AG04450 (cell line): ENCODE measurements at regions not wholly inside any gene's neighbourhood (a gene's known extent, or its start where the extent isn't known, plus 50 kb on each side); places are given as distances from the start of the nearest gene placed in this dataset.

Experiments used
- CTCF ChIA-PET: fragments of 300-600, 350-600 bp; formaldehyde crosslinking; extraction: SDS; loops from one replicate; lab custom pipeline; 2022; ENCODE audit warnings: antibody characterized with exemption, inconsistent platforms; lab: Charles Lee
- POLR2A ChIA-PET: fragments of 350-600 bp; formaldehyde crosslinking; extraction: SDS; loops from one replicate; lab custom pipeline; 2021; ENCODE audit warnings: antibody characterized with exemption, inconsistent platforms; lab: Yijun Ruan, JAX
- DNase-seq: peaks from one replicate; pipeline ENCODE4 v3.0.0-alpha.2; 2011; ENCODE audit warnings: low read depth, low spot score
- H3K27ac ChIP-seq: one replicate; pipeline ENCODE4 v1.5.1; 2012; ENCODE audit warnings: low read depth, low read length, control low read depth
- H3K27me3 ChIP-seq: one replicate; pipeline ENCODE4 v1.6.0; 2012; ENCODE audit warnings: low read length; ENCODE audit not compliant: control insufficient read depth, insufficient read depth
- H3K4me3 ChIP-seq: 2 replicates; pipeline ENCODE4 v1.5.1; 2011; ENCODE audit warnings: mild to moderate bottlenecking, low read depth, low read length, control low read depth
- H3K9me3 ChIP-seq: 2 replicates; pipeline ENCODE4 v1.5.1; 2012; ENCODE audit warnings: low read length; ENCODE audit not compliant: control insufficient read depth, insufficient read depth
- TF ChIP-seq, protein P1 (sequence below): IDR thresholded peaks from 2 replicates; pipeline ENCODE4 v1.5.1; 2011; ENCODE audit warnings: low read depth, low read length, control low read depth, inconsistent platforms

GRCh38 chr2:240299710-240300068 is 135.8 kb upstream of the GPC1 start:
- Histone ChIP-seq H3K4me3 (no peak overlapping the region), H3K27me3 (peaks cover 14% of the 10 kb centered on the region), H3K9me3 (no peaks in the 10 kb centered on the region; the same call in 1 of the 2 replicates), H3K27ac (no peak overlapping the region)
- TF ChIP-seq, protein P1, sequence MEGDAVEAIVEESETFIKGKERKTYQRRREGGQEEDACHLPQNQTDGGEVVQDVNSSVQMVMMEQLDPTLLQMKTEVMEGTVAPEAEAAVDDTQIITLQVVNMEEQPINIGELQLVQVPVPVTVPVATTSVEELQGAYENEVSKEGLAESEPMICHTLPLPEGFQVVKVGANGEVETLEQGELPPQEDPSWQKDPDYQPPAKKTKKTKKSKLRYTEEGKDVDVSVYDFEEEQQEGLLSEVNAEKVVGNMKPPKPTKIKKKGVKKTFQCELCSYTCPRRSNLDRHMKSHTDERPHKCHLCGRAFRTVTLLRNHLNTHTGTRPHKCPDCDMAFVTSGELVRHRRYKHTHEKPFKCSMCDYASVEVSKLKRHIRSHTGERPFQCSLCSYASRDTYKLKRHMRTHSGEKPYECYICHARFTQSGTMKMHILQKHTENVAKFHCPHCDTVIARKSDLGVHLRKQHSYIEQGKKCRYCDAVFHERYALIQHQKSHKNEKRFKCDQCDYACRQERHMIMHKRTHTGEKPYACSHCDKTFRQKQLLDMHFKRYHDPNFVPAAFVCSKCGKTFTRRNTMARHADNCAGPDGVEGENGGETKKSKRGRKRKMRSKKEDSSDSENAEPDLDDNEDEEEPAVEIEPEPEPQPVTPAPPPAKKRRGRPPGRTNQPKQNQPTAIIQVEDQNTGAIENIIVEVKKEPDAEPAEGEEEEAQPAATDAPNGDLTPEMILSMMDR, result no peak
- ChIA-PET POLR2A (no interaction called here), CTCF (no interaction called here)
- DNase-seq, result no peak

DNA sequence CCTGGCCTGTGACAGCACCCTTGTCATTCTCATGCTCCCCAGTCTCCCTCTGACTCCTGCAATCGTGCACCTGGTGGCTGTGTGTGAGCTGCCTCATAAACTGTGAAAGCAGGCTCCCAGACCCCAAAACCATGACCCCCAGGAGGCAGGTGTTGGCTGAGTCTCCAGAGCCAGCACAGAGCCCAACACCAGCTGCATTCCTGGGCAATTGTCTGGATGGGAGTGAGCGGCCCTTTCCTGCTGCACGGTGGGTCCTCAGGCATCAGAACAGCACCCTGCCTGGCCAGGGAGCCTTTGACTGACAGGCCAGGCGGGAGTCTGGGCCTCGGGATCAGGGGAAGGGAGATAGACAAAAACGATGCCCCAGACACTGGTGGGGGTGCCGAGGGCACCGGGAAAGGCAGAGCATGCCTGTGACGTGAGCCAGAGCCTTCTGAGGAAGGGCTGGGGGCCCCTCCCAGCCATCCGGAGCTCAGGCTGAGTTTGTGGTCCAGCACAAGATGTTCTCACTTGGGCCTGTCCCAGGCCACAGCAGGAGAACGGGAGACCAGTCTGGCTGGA is 135.1 kb upstream of the GPC1 start:
- Histone ChIP-seq H3K27me3 (peaks cover 14% of the 10 kb centered on the region), H3K4me3 (no peak overlapping the region), H3K27ac (no peak overlapping the region), H3K9me3 (no peaks in the 10 kb centered on the region; the same call in 1 of the 2 replicates)
- DNase-seq, result no peak
- POLR2A ChIA-PET, result no interaction called here
- TF ChIP-seq, protein P1, result no peak
- CTCF ChIA-PET, result no interaction called here

DNA sequence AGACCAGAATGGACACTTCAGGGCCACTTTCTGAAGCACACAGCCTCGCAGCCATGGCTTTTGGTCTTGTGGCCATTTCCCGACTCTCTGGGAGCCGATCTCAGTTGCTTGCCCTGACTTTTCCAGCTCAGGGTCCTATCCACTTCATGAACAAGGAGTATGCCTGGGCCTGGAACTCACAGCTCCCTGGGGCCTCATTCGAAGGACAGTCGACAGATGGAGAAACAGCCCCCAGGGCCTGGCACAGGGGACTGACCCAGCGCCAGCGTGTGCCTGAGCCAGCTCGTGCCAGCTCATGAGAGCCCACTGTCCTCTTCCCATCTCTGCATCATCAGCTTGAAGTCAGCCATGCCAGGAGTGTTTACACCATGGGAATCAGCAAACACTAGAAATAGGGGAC is 134.6 kb upstream of the GPC1 start:
- Histone ChIP-seq H3K27ac (no peak overlapping the region), H3K27me3 (peaks cover 14% of the 10 kb centered on the region), H3K9me3 (no peaks in the 10 kb centered on the region; the same call in 1 of the 2 replicates), H3K4me3 (no peak overlapping the region)
- ChIA-PET CTCF (no interaction called here), POLR2A (no interaction called here)
- DNase-seq, result no peak
- TF ChIP-seq, protein P1, result no peak

DNA sequence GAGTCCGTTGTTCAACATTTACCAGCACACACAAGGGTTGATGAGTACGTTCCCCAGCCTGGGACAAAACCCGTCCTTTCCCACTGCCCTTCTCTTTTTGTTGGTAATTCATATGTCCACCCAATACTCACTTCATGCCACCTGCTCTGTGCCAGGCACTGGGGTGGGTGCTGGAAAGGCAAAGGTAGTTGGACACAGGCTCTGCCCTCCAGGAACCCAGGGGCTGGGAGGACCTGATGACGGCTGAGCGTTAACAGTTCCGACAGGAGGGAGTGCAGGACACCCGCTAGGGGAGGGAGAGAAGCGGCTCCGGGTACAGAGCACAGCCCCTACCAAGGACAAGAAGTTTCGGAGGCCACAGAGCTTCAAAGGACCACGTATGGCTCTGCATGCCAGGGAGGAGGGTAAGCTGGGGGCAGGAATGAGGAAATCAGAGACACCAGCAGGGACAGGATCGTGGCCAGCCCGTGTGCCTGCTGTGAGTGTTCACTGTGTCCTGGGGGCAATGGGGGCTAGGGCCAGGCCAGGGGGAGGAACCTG is 134.1 kb upstream of the GPC1 start:
- H3K4me3 ChIP-seq, result no peak overlapping the region
- no peak overlapping the region for H3K27ac ChIP-seq
- H3K9me3 ChIP-seq, result no peaks in the 10 kb centered on the region; the same call in 1 of the 2 replicates
- DNase-seq, result no peak
- peaks cover 14% of the 10 kb centered on the region for H3K27me3 ChIP-seq
- CTCF ChIA-PET, result no interaction called here
- TF ChIP-seq, protein P1, result no peak
- POLR2A ChIA-PET, result no interaction called here

GRCh38 chr2:240302041-240302440 is 133.4 kb upstream of the GPC1 start:
- ChIA-PET POLR2A (no interaction called here), CTCF (no interaction called here)
- peaks cover 17% of the 10 kb centered on the region for H3K27me3 ChIP-seq
- TF ChIP-seq, protein P1, result no peak
- no peaks in the 10 kb centered on the region; the same call in 1 of the 2 replicates for H3K9me3 ChIP-seq
- no peak overlapping the region for H3K4me3 ChIP-seq
- no peak for DNase-seq
- no peak overlapping the region for H3K27ac ChIP-seq
